Tibial artery (tissue), 4 donors: ENCODE measurements at regions not wholly inside any gene's neighbourhood (a gene's known extent, or its start where the extent isn't known, plus 50 kb on each side); places are given as distances from the start of the nearest gene placed in this dataset.

Experiments used
- DNase-seq, 2 donors: peaks; one replicate each; pipeline ENCODE4 v3.0.0-alpha.2; 2019
- H3K27ac ChIP-seq, 2 donors: fragments of 200-600 bp; sonication (generic) in 1 of 2; 1 replicate in 1 of 2; 2 replicates in 1 of 2; pipeline ENCODE4 v1.5.1; 2018 to 2019; ENCODE audit warnings: mild to moderate bottlenecking in 1 of 2
- H3K27me3 ChIP-seq, 2 donors: fragments of 200-600 bp; sonication (generic) in 1 of 2; one replicate each; pipeline versions ENCODE4 v1.5.1 to v1.6.0; 2016 to 2019
- H3K36me3 ChIP-seq, 3 donors: fragments of 200-600 bp; sonication (generic) in 2 of 3; one replicate each; pipeline ENCODE4 v1.5.1; 2016 to 2019; ENCODE audit warnings: mild to moderate bottlenecking in 2 of 3
- H3K4me1 ChIP-seq, 4 donors: fragments of 200-600 bp; sonication (generic) in 2 of 4; 1 replicate in 3 of 4; 2 replicates in 1 of 4; pipeline ENCODE4 v1.5.1; 2016 to 2019
- H3K4me3 ChIP-seq, 2 donors: fragments of 200-600 bp; sonication (generic) in 1 of 2; 1 replicate in 1 of 2; 2 replicates in 1 of 2; pipeline ENCODE4 v1.5.1; 2018 to 2019; ENCODE audit warnings: mild to moderate bottlenecking in 2 of 2
- H3K9me3 ChIP-seq, 3 donors: fragments of 200-600 bp; sonication (generic) in 1 of 3; one replicate each; pipeline ENCODE4 v1.5.1; 2016 to 2019
- intact Hi-C: fragments of 100-400 bp; cut with DNase I; formaldehyde crosslinking; loops from one replicate; pipeline ENCODE4 v1.15.0; 2023; ENCODE audit warnings: low total_unique reads
- TF ChIP-seq, protein P1 (sequence below), 2 experiments: fragments of 200-600 bp in 1 of 2; fragments of 450-650 bp in 1 of 2; IDR thresholded peaks; one replicate each; pipeline ENCODE4 v1.5.1; 2017 to 2019; ENCODE audit warnings: antibody characterized with exemption in 2 of 2, mild to moderate bottlenecking in 1 of 2, moderate library complexity in 1 of 2

DNA sequence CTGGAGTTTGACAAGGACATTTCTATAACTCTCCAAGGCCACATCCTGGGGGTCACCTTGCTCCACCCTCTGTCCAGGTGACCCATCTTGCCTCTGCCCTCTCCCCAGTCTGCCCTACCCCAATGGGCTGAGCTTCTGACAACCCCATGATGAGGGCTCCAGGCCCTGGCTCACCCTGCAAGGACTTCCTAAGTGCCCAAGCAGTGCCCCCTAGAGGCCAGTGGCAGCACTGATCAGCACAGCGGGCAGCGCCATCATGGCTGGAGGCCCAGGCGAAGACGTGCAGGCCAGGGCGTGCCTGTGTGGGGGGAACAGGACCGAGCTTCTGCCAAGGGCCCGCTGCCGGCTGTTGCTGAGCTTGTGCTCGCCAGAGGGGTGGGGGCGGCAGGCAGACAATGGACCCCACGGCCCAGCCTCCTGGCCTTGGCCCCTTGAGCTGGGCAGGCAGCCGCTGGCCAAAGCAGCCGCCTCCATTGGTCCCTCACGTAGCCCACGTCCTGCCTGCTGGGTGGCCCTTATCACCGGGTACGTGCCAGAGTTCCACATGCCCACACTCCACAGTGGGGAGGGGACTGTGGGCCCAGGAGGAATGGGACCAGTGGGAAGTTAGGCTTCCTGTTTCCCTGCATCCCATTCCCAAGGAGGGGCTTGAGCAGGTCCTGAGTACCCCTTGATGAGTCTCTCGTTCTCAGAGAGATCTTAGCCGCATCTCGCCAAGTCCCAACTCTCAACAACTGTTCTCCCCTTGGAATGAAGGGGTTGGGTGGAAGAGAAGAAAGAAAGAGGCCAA is 64.3 kb downstream of the MRPL14 start:
- Histone ChIP-seq H3K9me3 (no peaks in the 10 kb centered on the region), H3K27me3 (no peaks in the 10 kb centered on the region), H3K4me3 (no peak overlapping the region), H3K36me3 (no peaks in the 10 kb centered on the region), H3K27ac (peak overlapping the region in 1 of 2 donors; percentile 34), H3K4me1 (peaks cover 0 to 46% (median 35%) of the 10 kb centered on the region in 4 donors)
- intact Hi-C loops = no loop called here
- DNase-seq = no peak
- TF ChIP-seq, protein P1, sequence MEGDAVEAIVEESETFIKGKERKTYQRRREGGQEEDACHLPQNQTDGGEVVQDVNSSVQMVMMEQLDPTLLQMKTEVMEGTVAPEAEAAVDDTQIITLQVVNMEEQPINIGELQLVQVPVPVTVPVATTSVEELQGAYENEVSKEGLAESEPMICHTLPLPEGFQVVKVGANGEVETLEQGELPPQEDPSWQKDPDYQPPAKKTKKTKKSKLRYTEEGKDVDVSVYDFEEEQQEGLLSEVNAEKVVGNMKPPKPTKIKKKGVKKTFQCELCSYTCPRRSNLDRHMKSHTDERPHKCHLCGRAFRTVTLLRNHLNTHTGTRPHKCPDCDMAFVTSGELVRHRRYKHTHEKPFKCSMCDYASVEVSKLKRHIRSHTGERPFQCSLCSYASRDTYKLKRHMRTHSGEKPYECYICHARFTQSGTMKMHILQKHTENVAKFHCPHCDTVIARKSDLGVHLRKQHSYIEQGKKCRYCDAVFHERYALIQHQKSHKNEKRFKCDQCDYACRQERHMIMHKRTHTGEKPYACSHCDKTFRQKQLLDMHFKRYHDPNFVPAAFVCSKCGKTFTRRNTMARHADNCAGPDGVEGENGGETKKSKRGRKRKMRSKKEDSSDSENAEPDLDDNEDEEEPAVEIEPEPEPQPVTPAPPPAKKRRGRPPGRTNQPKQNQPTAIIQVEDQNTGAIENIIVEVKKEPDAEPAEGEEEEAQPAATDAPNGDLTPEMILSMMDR (IDR thresholded peaks at IDR 0.05) = peak in 1 of 2 experiments; percentile 10

DNA sequence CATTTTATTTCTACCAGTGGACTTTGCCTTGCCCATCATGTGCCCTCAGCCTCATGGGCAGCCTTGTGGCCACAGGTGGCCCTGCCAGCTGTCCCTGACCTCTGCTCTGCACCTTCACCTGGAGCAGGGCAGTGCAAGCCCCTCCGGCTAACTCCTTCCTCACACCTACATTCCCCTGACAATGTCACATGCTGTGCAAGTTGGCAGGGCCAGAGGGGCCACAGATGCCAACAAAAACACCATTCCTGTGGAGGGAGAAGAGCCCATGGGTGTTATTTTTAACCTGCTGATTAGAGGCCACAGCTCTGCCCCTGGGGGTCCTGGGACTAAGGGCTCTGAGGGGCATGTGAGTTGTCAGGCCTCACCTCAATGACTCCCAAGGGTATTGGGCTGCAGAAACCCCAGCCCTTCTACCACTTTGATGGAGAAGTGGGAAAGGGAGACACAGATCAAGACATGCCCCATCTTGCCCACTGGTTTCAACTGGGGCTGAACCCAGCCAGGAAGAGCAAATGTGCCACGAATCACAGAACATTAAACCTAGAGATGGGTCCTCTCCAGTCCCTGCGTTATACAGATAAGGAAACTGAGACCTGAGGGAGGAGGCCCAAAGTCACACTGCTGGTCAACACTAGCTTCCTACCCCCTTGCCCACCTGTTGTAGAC is 65.0 kb downstream of the MRPL14 start:
- intact Hi-C loops = no loop called here
- TF ChIP-seq, protein P1 (IDR thresholded peaks at IDR 0.05) = no peak
- no peaks in the 10 kb centered on the region for H3K36me3 ChIP-seq
- no peak for DNase-seq
- H3K4me1 ChIP-seq = peaks cover 0 to 54% (median 36%) of the 10 kb centered on the region in 4 donors
- H3K27me3 ChIP-seq = no peaks in the 10 kb centered on the region
- no peaks in the 10 kb centered on the region for H3K9me3 ChIP-seq
- no peak overlapping the region for H3K4me3 ChIP-seq
- H3K27ac ChIP-seq = peak overlapping the region; percentile 18 to 34

DNA sequence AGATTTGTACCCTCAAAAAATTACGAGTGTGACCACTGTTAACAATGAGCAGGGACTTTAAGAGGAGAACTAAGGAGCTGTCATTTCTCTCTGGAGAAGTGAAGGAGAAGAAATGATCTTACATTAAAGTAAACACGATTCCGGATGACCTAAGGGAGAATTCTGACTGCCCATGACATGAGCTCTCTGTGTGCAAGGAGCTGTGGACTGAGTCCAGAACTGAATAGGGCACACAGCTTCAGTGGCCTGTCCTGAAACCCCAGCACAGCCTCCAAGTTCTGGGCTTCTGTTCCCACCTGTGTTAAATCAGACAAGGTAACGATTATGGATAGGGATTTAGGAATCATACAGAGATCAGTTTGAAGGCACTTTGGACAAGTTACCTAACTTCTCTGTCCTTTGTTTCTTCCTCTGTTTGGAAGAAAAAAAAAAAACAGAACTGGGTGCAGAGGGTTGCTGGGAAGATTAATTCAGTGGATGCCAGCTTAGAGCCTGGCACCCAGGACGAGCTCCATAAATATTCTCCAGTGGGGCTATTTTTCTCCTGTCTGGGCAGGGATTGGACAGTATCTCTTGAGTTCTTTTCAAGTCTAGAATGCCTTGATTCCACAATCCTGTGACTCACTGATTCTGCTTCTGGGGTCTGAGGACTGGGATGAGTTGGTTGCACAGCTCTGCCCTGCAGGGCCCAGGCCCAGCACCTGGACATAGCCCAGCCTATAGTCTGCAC is 65.7 kb downstream of the MRPL14 start:
- peaks cover 0 to 59% (median 36%) of the 10 kb centered on the region in 4 donors for H3K4me1 ChIP-seq
- H3K36me3 ChIP-seq = no peaks in the 10 kb centered on the region
- no peak overlapping the region for H3K4me3 ChIP-seq
- DNase-seq = no peak
- no peaks in the 10 kb centered on the region for H3K9me3 ChIP-seq
- peak overlapping the region; percentile 18 to 34 for H3K27ac ChIP-seq
- TF ChIP-seq, protein P1 (IDR thresholded peaks at IDR 0.05) = no peak
- intact Hi-C loops = no loop called here
- no peaks in the 10 kb centered on the region for H3K27me3 ChIP-seq

DNA sequence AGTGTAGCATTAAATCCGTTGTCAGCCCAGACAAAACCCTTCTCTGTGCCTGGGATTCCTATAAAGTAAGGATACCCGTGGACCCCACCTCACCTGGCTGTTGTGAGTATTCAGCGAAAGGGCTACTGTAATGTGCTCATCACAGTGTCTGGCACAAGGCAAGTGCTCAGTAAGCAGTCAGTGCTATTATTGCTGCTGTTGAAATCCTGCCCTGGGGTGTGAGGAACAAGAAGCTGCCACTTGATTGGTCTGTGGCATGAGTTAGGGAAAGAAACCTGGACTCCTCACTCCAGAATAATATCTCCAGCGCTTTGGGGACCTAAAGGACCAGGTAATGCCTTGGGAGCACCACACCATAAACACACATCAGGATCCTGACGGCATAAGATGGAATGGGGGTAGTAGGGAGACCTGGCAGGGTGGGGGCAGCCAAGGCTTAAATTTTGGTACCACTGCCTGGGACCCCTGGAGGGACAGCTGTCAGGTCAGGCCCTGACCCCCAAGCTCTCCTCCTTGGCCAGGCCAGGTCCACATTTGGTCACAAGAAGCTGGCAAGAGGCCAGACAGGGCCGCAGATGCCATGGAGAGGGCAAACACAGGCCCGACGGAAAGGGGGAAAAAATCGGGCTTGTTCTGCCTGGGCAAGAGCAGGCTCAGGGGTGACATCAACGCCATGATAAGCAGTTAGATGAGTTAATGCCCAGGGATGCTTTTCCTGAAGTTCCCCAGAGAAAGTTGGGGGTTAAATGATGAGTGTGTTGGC is 66.5 kb downstream of the MRPL14 start:
- H3K27me3 ChIP-seq = no peaks in the 10 kb centered on the region
- H3K36me3 ChIP-seq = no peaks in the 10 kb centered on the region
- no peaks in the 10 kb centered on the region for H3K9me3 ChIP-seq
- peaks cover 0 to 59% (median 36%) of the 10 kb centered on the region in 4 donors for H3K4me1 ChIP-seq
- TF ChIP-seq, protein P1 (IDR thresholded peaks at IDR 0.05) = no peak
- H3K27ac ChIP-seq = peak overlapping the region in 1 of 2 donors; percentile 18
- H3K4me3 ChIP-seq = no peak overlapping the region
- DNase-seq = no peak
- intact Hi-C loops = no loop called here
